Right atrium auricular region (tissue), 2 donors: ENCODE measurements at regions not wholly inside any gene's neighbourhood (a gene's known extent, or its start where the extent isn't known, plus 50 kb on each side); places are given as distances from the start of the nearest gene placed in this dataset.

Experiments used
- DNase-seq: peaks from one replicate; pipeline ENCODE4 v3.0.0-alpha.2; 2019; ENCODE audit warnings: low spot score
- H3K27ac ChIP-seq, 2 donors: fragments of 200-600 bp; sonication (generic); 1 replicate in 1 of 2; 2 replicates in 1 of 2; pipeline ENCODE4 v1.5.1; 2016 to 2019
- H3K27me3 ChIP-seq, 2 donors: fragments of 200-600 bp; sonication (generic); one replicate each; pipeline versions ENCODE4 v1.5.1 to v1.6.0; 2017 to 2019
- H3K36me3 ChIP-seq: fragments of 200-600 bp; sonication (generic); one replicate; pipeline ENCODE4 v1.5.1; 2016
- H3K4me1 ChIP-seq, 2 donors: fragments of 200-600 bp; sonication (generic); one replicate each; pipeline versions ENCODE4 v1.5.1 to v1.6.0; 2017 to 2019
- H3K4me3 ChIP-seq, 2 donors: fragments of 200-600 bp; sonication (generic); 1 replicate in 1 of 2; 2 replicates in 1 of 2; pipeline ENCODE4 v1.5.1; 2017 to 2019; ENCODE audit warnings: mild to moderate bottlenecking in 1 of 2, moderate library complexity in 1 of 2
- H3K9me3 ChIP-seq, 2 donors: fragments of 200-600 bp; sonication (generic); one replicate each; pipeline ENCODE4 v1.5.1; 2019
- CTCF ChIP-seq, 2 donors: fragments of 200-600 bp; sonication (generic); IDR thresholded peaks; one replicate each; pipeline ENCODE4 v1.5.1; 2019; ENCODE audit warnings: antibody characterized with exemption in 2 of 2

DNA sequence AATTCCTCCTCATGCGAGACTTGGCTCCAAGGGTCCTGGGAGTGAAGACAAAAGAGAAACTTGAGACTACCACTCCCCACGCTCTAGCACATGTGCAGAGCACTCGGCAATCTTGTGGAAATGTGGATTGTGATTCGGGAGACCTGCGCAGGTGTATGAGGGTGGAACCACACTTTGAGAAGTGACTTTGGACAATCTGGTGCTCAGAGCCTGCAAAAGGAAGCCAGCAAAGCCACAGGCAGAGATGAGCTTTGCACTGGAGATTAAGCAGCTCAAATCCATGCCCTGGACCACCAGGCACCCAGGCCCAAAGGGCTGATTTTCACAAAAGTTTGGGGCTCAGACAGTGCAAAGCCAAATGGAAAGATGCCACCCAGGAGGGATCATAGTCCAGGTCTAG lies 162.5 kb upstream of the TSHZ3 start:
- Histone ChIP-seq H3K27ac (no peak overlapping the region), H3K4me3 (no peak overlapping the region), H3K9me3 (no peaks in the 10 kb centered on the region), H3K4me1 (no peaks in the 10 kb centered on the region), H3K27me3 (no peaks in the 10 kb centered on the region), H3K36me3 (no peaks in the 10 kb centered on the region)
- TF ChIP-seq CTCF (IDR thresholded peaks at IDR 0.05): no peak
- DNase-seq: no peak

- Histone ChIP-seq H3K27ac (no peak overlapping the region), H3K4me3 (no peak overlapping the region), H3K36me3 (no peaks in the 10 kb centered on the region), H3K9me3 (no peaks in the 10 kb centered on the region), H3K27me3 (no peaks in the 10 kb centered on the region), H3K4me1 (no peaks in the 10 kb centered on the region)
- no peak for TF ChIP-seq CTCF (IDR thresholded peaks at IDR 0.05)
- DNase-seq: peak; percentile 44
Measured at GRCh38 chr19:31512181-31512970, 163.1 kb upstream of the TSHZ3 start.

- H3K27me3 ChIP-seq: no peaks in the 10 kb centered on the region
- TF ChIP-seq CTCF (IDR thresholded peaks at IDR 0.05): no peak
- DNase-seq: peak; percentile 13
- no peaks in the 10 kb centered on the region for H3K9me3 ChIP-seq
- H3K4me1 ChIP-seq: no peaks in the 10 kb centered on the region
- no peaks in the 10 kb centered on the region for H3K36me3 ChIP-seq
- no peak overlapping the region for H3K27ac ChIP-seq
- H3K4me3 ChIP-seq: no peak overlapping the region
Measured at GRCh38 chr19:31513841-31514240, 164.6 kb upstream of the TSHZ3 start.

GRCh38 chr19:31515931-31516330 lies 166.7 kb upstream of the TSHZ3 start:
- no peaks in the 10 kb centered on the region for H3K27me3 ChIP-seq
- H3K9me3 ChIP-seq: peaks cover 0 to 10% of the 10 kb centered on the region in 2 donors
- no peak for TF ChIP-seq CTCF (IDR thresholded peaks at IDR 0.05)
- H3K4me1 ChIP-seq: no peaks in the 10 kb centered on the region
- no peak overlapping the region for H3K27ac ChIP-seq
- no peak overlapping the region for H3K4me3 ChIP-seq
- DNase-seq: peak; percentile 13
- no peaks in the 10 kb centered on the region for H3K36me3 ChIP-seq

- peak; percentile 7 for DNase-seq
- H3K4me1 ChIP-seq: no peaks in the 10 kb centered on the region
- no peak overlapping the region for H3K27ac ChIP-seq
- H3K27me3 ChIP-seq: no peaks in the 10 kb centered on the region
- H3K4me3 ChIP-seq: no peak overlapping the region
- TF ChIP-seq CTCF (IDR thresholded peaks at IDR 0.05): no peak
- no peaks in the 10 kb centered on the region for H3K36me3 ChIP-seq
- H3K9me3 ChIP-seq: peaks cover 0 to 12% of the 10 kb centered on the region in 2 donors
Measured at GRCh38 chr19:31516756-31517155, 167.5 kb upstream of the TSHZ3 start.
